ENCODE measurements at regions not wholly inside any gene's neighbourhood (a gene's known extent, or its start where the extent isn't known, plus 50 kb on each side); places are given as distances from the start of the nearest gene placed in this dataset.

DNA sequence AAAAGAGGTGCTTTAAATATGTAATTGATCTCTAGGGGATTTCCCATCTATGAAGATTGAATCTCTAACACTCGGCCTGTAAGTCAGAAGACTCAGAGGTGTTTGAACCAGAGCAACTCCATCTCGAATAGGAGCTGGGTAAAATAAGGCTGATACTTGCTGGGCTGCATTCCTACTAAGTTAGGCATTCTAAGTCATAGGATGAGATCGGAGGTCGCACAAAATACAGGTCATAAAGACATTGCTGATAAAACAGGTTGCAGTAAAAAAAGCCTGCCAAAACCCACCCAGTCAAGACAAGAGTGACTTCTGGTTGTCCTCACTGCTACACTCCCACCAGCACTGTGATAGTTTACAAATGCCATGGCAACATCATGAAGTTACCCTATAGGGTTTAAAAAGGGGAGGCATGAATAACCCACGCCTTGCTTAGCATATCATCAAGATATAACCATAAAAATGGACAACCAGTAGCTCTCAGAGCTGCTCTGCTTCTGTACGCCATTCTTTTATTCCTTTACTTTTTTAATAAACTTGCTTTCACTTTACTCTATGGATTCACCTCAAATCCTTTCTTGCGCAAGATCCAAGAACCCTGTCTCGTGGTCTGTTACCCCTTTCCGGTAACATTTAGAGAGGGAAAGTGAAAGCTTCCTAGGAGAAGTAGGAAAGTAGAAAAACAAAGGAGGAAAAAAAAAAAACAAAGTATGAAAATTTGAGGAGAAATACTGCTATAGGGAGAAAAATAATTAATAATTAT is 129.7 kb upstream of the PHACTR1 start:
- TF ChIP-seq POLR2AphosphoS5 (IDR thresholded peaks at IDR 0.05; ENCODE audit: low read depth, low read length), result no peak
- no peak for TF ChIP-seq CTCF (IDR thresholded peaks at IDR 0.05; ENCODE audit: control extremely low read depth in 1 of 3, insufficient read depth in 1 of 3, low read depth in 1 of 3, low read length in 3 of 3)
- no peak for TF ChIP-seq EP300 (IDR thresholded peaks at IDR 0.05; ENCODE audit: borderline replicate concordance in 1 of 2, low read depth in 2 of 2, low read length in 2 of 2)
- no peak for TF ChIP-seq CHD1 (IDR thresholded peaks at IDR 0.05; ENCODE audit: low read depth, low read length)
- no peak for TF ChIP-seq MAX (IDR thresholded peaks at IDR 0.05)
- no peak for TF ChIP-seq ATF2 (IDR thresholded peaks at IDR 0.05; ENCODE audit: low read length)
- TF ChIP-seq POLR2A (IDR thresholded peaks at IDR 0.05; ENCODE audit: control extremely low read depth in 1 of 2, low read depth in 2 of 2, low read length in 2 of 2), result no peak
- no peak for TF ChIP-seq TAF1 (IDR thresholded peaks at IDR 0.05; ENCODE audit: low read depth, low read length)
- TF ChIP-seq BCL11A (IDR thresholded peaks at IDR 0.05; ENCODE audit: low read depth in 2 of 2, low read length in 2 of 2), result no peak
- no peak for TF ChIP-seq SIN3A (conservative IDR thresholded peaks at IDR 0.05 in 1 of 2, IDR thresholded peaks at IDR 0.05 in 1 of 2; ENCODE audit: low read depth in 1 of 2, low read length in 2 of 2)
- no peak for TF ChIP-seq EZH2 (IDR thresholded peaks at IDR 0.05; ENCODE audit: low read depth, low read length, severe bottlenecking)
- no peak for TF ChIP-seq SAP30 (IDR thresholded peaks at IDR 0.05; ENCODE audit: insufficient read depth, insufficient replicate concordance, low read length)

Data from H1 (cell line).